GM21526 (cell line): ENCODE measurements at regions not wholly inside any gene's neighbourhood (a gene's known extent, or its start where the extent isn't known, plus 50 kb on each side); places are given as distances from the start of the nearest gene placed in this dataset.
"Not testable (repeated sequence)": the region's sequence is repeated elsewhere in the genome, so short reads cannot be mapped to it uniquely, and the experiment has no call there.

Source experiments
- ATAC-seq: cut with Tn5 transposase; IDR thresholded peaks from one replicate; pipeline ENCODE4 v1.9.1; 2021; ENCODE audit warnings: moderate library complexity; ENCODE audit not compliant: unreplicated experiment, low FRiP score

- ATAC-seq: no peak
These were observed 91.3 kb upstream of the OGFRL1 start for GRCh38 chr6:71197267-71197666.

DNA sequence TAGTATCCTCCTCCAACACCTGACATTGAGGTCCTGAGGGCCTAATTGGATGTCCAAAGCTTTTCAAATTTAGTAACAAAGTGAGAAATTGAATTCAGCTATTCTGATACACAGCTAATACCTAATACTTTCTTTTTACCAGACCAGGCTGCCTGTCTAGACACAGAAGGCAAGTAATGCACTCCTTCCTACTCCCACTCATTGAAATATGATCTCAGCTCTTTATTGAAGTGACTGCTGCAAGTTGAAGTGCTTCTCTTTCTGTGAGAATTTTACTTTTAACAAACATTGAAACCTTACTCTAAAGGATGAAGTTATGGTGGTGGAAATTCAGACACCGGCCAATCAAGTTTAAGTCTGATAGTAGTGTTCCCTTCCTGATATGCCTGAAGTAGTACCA, 90.8 kb upstream of the OGFRL1 start:
- no peak for ATAC-seq

GRCh38 chr6:71198908-71199307, 89.7 kb upstream of the OGFRL1 start:
- ATAC-seq: no peak

DNA sequence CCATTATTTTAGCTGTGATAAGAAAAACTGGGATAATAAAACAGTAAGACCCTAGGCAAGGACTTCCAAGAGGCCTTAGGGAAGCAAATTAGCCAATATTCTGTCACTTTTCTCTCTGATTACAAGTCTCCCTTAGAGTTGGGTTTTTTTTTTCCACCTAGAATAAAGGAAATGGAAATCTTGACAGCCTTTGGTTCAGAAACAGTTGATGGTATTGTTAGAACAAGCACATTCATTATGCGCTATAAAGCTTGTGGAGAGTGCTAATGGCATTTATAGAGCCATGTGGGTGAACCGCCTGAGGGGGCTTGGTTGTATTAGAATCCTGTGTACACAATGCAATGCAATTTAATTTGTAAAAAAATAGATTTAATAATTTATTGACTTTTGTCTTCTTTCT, 88.9 kb upstream of the OGFRL1 start:
- ATAC-seq: no peak

DNA sequence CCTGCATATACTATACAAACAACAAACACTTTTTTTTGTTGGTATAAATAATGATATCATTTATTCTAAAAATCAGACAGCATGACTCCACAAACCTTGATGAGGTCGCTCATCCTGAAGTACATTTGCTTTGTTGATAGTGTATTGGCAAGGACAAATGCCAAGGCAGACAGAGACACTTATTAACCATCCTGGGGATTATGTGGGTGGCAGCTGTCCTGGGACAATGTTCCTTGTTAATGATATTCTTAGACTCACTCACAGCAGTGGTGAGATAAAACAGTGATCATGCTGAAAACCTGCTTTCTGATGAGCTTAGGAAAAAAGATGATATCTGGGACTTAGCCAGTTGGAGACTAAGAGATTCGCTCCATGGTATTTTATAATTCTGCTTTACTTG, 85.4 kb upstream of the OGFRL1 start:
- ATAC-seq: no peak

- no peak for ATAC-seq
These were observed 83.9 kb upstream of the OGFRL1 start for GRCh38 chr6:71204741-71205140.

GRCh38 chr6:71205336-71205956, 83.2 kb upstream of the OGFRL1 start:
- no peak for ATAC-seq

GRCh38 chr6:71206089-71206488, 82.5 kb upstream of the OGFRL1 start:
- no peak for ATAC-seq

DNA sequence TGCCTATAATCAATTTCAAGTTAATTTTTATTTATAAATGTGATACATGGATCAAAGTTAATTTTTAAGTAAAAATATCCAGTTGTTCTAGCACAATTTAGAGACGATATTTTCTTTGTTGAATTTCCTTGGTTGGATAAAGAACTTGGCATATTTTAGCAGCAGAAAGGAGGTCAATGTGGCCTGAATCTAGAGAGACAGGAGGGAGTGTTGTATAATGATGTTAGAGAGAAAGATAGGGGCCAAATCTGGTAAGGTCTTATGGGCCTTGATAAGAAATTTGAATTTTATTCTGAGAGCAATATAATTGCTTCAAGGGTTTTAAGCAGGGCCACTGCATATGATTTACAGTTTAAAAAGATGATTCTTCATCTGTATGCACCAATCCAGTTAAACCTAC, 79.4 kb upstream of the OGFRL1 start:
- no peak for ATAC-seq

GRCh38 chr6:71209626-71210025, 79.0 kb upstream of the OGFRL1 start:
- ATAC-seq: no peak

DNA sequence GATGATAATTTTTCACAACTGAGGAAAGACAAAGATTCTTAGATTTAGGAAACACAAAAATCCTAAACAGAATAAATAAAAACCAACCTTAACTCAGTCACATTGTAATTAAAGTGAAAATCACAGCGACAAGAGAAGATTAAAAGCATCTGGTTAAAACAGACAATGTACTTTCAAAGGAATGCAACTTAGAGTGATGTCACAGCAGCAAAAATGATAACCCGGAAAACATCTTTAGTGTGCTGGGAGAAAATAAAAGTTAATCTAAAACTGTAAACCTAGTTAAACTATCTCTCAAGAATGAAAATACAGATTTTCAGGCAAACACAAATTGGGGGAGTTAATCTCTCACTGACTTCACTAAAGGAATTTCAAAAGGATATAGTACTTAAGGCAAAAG, 76.8 kb upstream of the OGFRL1 start:
- no peak for ATAC-seq

GRCh38 chr6:71220466-71220865, 68.1 kb upstream of the OGFRL1 start:
- ATAC-seq: no peak

- no peak for ATAC-seq
These were observed 65.9 kb upstream of the OGFRL1 start for GRCh38 chr6:71222671-71223070.

DNA sequence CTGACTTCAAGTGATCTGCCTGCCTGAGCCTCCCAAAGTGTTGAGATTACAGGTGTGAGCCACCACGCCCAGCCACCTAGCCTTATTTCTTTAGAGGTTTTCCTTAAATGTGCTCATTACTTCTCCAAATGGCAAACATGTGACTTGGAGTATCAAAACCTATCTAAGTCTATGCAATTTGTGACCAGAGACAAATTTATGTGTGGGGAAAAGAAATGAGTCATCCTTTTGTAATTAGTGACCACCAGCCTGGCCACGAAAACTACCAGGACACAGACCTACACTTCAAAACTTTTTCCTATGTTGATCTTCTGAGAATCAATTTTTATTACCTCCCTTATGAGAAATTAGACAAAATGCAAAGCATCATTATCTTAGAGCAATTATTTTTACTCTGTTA, 64.6 kb upstream of the OGFRL1 start:
- ATAC-seq: no peak

DNA sequence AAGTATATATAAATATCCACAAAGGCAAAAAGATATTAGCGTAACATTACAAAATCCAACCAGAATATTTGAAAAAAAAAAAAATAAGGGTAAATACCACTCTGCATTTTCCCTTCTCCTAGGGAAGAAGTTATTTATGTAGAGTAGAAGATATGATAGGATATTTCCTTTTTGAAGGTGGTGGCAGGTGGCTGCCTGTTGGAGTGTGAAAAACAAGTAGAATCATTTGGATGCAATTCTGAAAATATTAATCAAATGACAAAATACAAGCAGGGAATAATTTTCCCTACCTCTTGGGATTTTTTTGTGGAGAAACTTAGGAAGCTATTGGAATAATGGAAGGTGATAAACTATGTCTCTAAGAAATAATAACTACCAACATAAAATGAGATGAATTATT, 62.5 kb upstream of the OGFRL1 start:
- ATAC-seq: no peak

- no peak for ATAC-seq
These were observed 60.1 kb upstream of the OGFRL1 start for GRCh38 chr6:71228461-71229041.

DNA sequence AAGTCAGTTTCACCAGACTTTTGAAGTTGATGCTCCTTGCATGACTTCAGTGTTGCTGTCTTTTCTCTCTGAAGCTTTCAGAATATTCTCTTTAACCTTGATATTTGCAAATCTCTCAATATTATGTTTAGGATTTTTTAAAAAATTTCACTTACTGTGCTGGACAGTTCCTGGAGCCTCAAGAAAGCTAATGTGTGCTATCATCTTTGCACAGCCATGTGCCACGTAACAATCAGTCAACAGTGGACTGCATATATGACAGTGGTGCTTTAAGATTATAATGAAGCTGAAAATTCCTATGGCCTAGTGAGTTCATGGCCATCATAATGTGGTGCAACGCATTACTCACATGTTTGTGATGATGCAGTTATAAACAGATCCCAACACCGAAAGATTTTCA, 59.1 kb upstream of the OGFRL1 start:
- ATAC-seq: no peak

- ATAC-seq: not testable (repeated sequence)
These were observed 55.7 kb upstream of the OGFRL1 start for GRCh38 chr6:71232890-71233289.

DNA sequence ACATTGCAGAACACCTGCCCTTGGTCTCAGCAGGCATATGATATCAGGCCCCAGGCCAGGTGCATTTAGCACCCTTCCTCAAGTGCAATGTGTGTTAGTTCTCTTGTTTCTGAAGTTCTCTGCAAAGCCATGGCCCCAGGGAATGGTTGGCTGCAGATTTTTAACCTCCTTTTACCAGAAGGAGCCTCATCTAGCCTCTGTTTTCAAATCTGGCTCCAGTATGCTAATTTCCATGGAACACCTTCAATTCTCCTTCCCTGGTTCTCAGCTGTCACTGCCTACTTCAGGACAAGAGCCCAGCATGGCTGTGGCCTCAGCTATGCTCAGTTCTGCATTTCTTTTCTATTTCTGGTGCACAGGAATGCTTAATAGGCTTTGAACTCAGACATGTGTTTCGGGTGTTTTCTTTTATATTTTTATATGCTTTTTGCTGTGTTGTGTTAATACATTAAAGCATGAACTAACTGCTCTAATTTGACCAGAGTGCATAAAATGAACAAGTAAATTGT, 51.6 kb upstream of the OGFRL1 start:
- ATAC-seq: no peak

GRCh38 chr6:71238351-71238750, 50.3 kb upstream of the OGFRL1 start:
- ATAC-seq: no peak
